HepG2 (cell line): ENCODE measurements at regions not wholly inside any gene's neighbourhood (a gene's known extent, or its start where the extent isn't known, plus 50 kb on each side); places are given as distances from the start of the nearest gene placed in this dataset.

ENCODE experiments used
- ATAC-seq: fragments of 200-7000 bp; cut with Tn5 transposase; 3 replicates; pipeline ENCODE4 v1.9.1; 2020; ENCODE audit warnings: mild to moderate bottlenecking, moderate library complexity
- BruUV-seq: library from RNA; stranded (reverse); fragments of 400-500 nt; replicated peaks from 2 replicates; lab custom pipeline; 2021; lab: Mats Ljungman, UMichigan
- CTCF ChIA-PET: fragments of 300-600 bp; formaldehyde crosslinking; extraction: SDS; loops from one replicate; lab custom pipeline; 2021; ENCODE audit warnings: low total read pairs, inconsistent platforms, low intra/inter-chr PET ratio; lab: Yijun Ruan, JAX
- POLR2A ChIA-PET: fragments of 350-600 bp; sonication (Branson Sonifier 250); formaldehyde crosslinking; loops from one replicate; lab custom pipeline; 2020; ENCODE audit warnings: antibody characterized with exemption, inconsistent platforms; lab: Yijun Ruan, JAX
- DNase-seq: peaks from one replicate; pipeline ENCODE4 v3.0.0-alpha.2; 2015; ENCODE audit warnings: low spot score
- FAIRE-seq: peaks from 3 replicates; lab custom pipeline; 2011; peaks lifted over from hg19 to GRCh38; lab: Jason Lieb, UNC
- H2AFZ ChIP-seq: one replicate; pipeline ENCODE4 v1.6.1; 2011; ENCODE audit warnings: low read length, inconsistent platforms
- H3K27ac ChIP-seq: fragments of 300-600 bp; 3 replicates; pipeline ENCODE4 v1.8.0; 2011; ENCODE audit warnings: mixed run types, mild to moderate bottlenecking, mixed read lengths, low read length, inconsistent platforms; ENCODE audit not compliant: insufficient read depth; ENCODE audit errors: extremely low read length
- H3K27me3 ChIP-seq, 2 experiments: fragments of 200-600 bp in 1 of 2; 2 replicates in 1 of 2; 3 replicates in 1 of 2; pipeline versions ENCODE4 v1.6.0 to v1.8.0; 2011; ENCODE audit warnings: low read length in 2 of 2, mild to moderate bottlenecking in 2 of 2, moderate library complexity in 2 of 2, inconsistent platforms in 1 of 2; ENCODE audit not compliant: insufficient read depth in 2 of 2, control insufficient read depth in 1 of 2
- H3K36me3 ChIP-seq, 2 experiments: fragments of 200-600 bp in 1 of 2; replicated peaks in 1 of 2; 2 replicates in 1 of 2; 3 replicates in 1 of 2; pipeline versions ENCODE4 v1.5.1 to v1.8.0; 2011; ENCODE audit warnings: low read length in 2 of 2, inconsistent platforms in 1 of 2; ENCODE audit not compliant: insufficient read depth in 2 of 2, control insufficient read depth in 1 of 2
- H3K4me1 ChIP-seq: 2 replicates; pipeline ENCODE4 v1.5.1; 2012; ENCODE audit warnings: low read length, inconsistent platforms; ENCODE audit not compliant: insufficient read depth
- H3K4me2 ChIP-seq: 2 replicates; pipeline ENCODE4 v1.6.0; 2011; ENCODE audit warnings: low read depth, low read length, inconsistent platforms
- H3K4me3 ChIP-seq, 3 experiments: fragments of 200-600 bp in 1 of 3; sonication (generic), shearing (Covaris generic) in 1 of 3; replicated peaks in 1 of 3; 2 replicates each; pipeline ENCODE4 v1.5.1; 2011 to 2016; ENCODE audit warnings: low read length in 3 of 3, inconsistent platforms in 2 of 3, low read depth in 2 of 3, mild to moderate bottlenecking in 2 of 3, control low read depth in 1 of 3, mixed read lengths in 1 of 3; ENCODE audit not compliant: insufficient read depth in 1 of 3
- H3K79me2 ChIP-seq: one replicate; pipeline ENCODE4 v1.6.1; 2011; ENCODE audit warnings: low read length, inconsistent platforms; ENCODE audit not compliant: insufficient read depth
- H3K9ac ChIP-seq: 2 replicates; pipeline ENCODE4 v1.6.0; 2011; ENCODE audit warnings: mild to moderate bottlenecking, low read depth, low read length, inconsistent platforms; ENCODE audit not compliant: insufficient read depth
- H3K9me3 ChIP-seq: 2 replicates; pipeline ENCODE4 v1.5.1; 2012; ENCODE audit warnings: mild to moderate bottlenecking, low read length
- H4K20me1 ChIP-seq: 2 replicates; pipeline ENCODE4 v1.6.0; 2011; ENCODE audit warnings: inconsistent platforms, mild to moderate bottlenecking, low read length, moderate library complexity; ENCODE audit not compliant: insufficient read depth
- ATF4 ChIP-seq, 2 experiments: fragments of 450-650 bp in 1 of 2; sonication (generic) in 1 of 2; formaldehyde crosslinking; IDR thresholded peaks; 2 replicates each; pipeline versions ENCODE4 v1.5.0 to v1.8.0; 2020 to 2022; ENCODE audit warnings: mild to moderate bottlenecking in 1 of 2, missing genetic modification reagents in 1 of 2
- FOSL2 ChIP-seq: sonication (generic); formaldehyde crosslinking; IDR thresholded peaks from 2 replicates; pipeline ENCODE4 v1.4.0; 2020; ENCODE audit warnings: missing genetic modification reagents
- NCOA2 ChIP-seq: sonication (generic); formaldehyde crosslinking; IDR thresholded peaks from 2 replicates; pipeline ENCODE4 v1.8.0; 2022; ENCODE audit warnings: inconsistent platforms
- NFE2L1 ChIP-seq: sonication (generic); formaldehyde crosslinking; IDR thresholded peaks from 2 replicates; pipeline ENCODE4 v1.4.0; 2020; ENCODE audit warnings: missing genetic modification reagents, mild to moderate bottlenecking, borderline replicate concordance
- SAP130 ChIP-seq: IDR thresholded peaks from 2 replicates; pipeline ENCODE4 v1.6.1; 2016; ENCODE audit warnings: low read depth
- SUZ12 ChIP-seq: fragments of 150-350 bp; IDR thresholded peaks from 2 replicates; pipeline ENCODE4 v1.6.1; 2014; ENCODE audit warnings: low read depth, low read length
- ZNF407 ChIP-seq: sonication (generic); formaldehyde crosslinking; IDR thresholded peaks from one replicate; pipeline ENCODE4 v1.5.1; 2020; ENCODE audit warnings: mild to moderate bottlenecking, missing genetic modification reagents; ENCODE audit errors: not compliant biosample characterization
- WGBS: methylation state at CpG from one replicate; pipeline ENCODE4 v1.1.6; 2017; ENCODE audit warnings: low lambda C conversion rate; 5-methylcytosine and 5-hydroxymethylcytosine counted together
- in situ Hi-C: cut with HindIII; loops from 2 replicates; pipeline ENCODE4 v1.10.0; 2017; ENCODE audit warnings: low pct_unique_long_range_greater_than_20kb; ENCODE audit not compliant: extremely low pct_ligation_motif_present
- intact Hi-C: fragments of 100-400 bp; cut with micrococcal nuclease; formaldehyde crosslinking; loops from one replicate; pipeline ENCODE4 v1.10.0; 2022; ENCODE audit not compliant: unreplicated experiment
- TF ChIP-seq, protein P1 (sequence below): sonication (generic); formaldehyde crosslinking; IDR thresholded peaks from 2 replicates; pipeline ENCODE4 v1.4.0; 2020; ENCODE audit warnings: missing genetic modification reagents
- TF ChIP-seq, protein P2 (sequence below): sonication (generic); formaldehyde crosslinking; IDR thresholded peaks from 2 replicates; pipeline ENCODE4 v1.9.0; 2021; ENCODE audit warnings: missing genetic modification reagents, mild to moderate bottlenecking, borderline replicate concordance

DNA sequence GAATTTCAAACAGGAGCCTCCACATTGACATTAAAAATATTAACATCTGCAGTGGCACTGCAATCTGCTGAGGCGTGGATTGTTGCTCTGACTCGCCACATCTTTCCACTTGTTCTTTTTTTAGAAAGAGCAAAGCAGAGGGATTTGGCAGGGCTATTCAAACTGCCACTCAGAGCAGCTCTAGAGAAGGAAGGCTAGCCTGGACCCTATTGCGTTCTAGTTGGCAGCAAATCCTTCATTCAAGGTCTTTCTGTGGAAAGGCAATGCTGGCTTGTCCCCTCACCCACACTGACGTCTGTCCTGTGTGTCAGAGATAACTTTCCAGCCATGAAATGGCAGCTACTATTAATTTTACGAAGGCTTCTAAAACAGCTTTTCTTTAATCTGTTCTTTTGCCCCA is 483.2 kb upstream of the SGO1 start:
- no peak overlapping the region for H3K4me3 ChIP-seq
- H3K4me2 ChIP-seq: no peak overlapping the region
- DNase-seq: no peak
- H2AFZ ChIP-seq: no peak overlapping the region
- H3K9ac ChIP-seq: no peak overlapping the region
- no peak for ATAC-seq
- no peaks in the 10 kb centered on the region for H3K4me1 ChIP-seq
- TF ChIP-seq, protein P1, sequence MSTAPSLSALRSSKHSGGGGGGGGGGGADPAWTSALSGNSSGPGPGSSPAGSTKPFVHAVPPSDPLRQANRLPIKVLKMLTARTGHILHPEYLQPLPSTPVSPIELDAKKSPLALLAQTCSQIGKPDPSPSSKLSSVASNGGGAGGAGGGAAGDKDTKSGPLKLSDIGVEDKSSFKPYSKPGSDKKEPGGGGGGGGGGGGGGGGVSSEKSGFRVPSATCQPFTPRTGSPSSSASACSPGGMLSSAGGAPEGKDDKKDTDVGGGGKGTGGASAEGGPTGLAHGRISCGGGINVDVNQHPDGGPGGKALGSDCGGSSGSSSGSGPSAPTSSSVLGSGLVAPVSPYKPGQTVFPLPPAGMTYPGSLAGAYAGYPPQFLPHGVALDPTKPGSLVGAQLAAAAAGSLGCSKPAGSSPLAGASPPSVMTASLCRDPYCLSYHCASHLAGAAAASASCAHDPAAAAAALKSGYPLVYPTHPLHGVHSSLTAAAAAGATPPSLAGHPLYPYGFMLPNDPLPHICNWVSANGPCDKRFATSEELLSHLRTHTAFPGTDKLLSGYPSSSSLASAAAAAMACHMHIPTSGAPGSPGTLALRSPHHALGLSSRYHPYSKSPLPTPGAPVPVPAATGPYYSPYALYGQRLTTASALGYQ: no peak
- TF ChIP-seq ZNF407 (CRISPR knock-in tag) (no peak), NFE2L1 (CRISPR knock-in tag) (no peak), SUZ12 (no peak), FOSL2 (CRISPR knock-in tag) (no peak), SAP130 (CRISPR knock-in tag) (no peak), NCOA2 (CRISPR knock-in tag) (no peak), ATF4 (CRISPR knock-in tag; IDR thresholded peaks at IDR 0.05) (no peak)
- TF ChIP-seq, protein P2, sequence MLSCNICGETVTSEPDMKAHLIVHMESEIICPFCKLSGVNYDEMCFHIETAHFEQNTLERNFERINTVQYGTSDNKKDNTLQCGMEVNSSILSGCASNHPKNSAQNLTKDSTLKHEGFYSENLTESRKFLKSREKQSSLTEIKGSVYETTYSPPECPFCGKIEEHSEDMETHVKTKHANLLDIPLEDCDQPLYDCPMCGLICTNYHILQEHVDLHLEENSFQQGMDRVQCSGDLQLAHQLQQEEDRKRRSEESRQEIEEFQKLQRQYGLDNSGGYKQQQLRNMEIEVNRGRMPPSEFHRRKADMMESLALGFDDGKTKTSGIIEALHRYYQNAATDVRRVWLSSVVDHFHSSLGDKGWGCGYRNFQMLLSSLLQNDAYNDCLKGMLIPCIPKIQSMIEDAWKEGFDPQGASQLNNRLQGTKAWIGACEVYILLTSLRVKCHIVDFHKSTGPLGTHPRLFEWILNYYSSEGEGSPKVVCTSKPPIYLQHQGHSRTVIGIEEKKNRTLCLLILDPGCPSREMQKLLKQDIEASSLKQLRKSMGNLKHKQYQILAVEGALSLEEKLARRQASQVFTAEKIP: no peak
- WGBS: 5% methylated on average over 5 of the region's 5 CpGs
- CTCF ChIA-PET: no interaction called here
- no peaks in the 10 kb centered on the region for H4K20me1 ChIP-seq
- intact Hi-C loops (loop anchor here (10.0 kb wide), 2 partner anchors 154 to 444 kb away; no protein-coding TSS in a partner anchor), in situ Hi-C loops (no loop called here)
- H3K36me3 ChIP-seq: no peaks in the 10 kb centered on the region
- H3K27ac ChIP-seq: no peak overlapping the region
- H3K9me3 ChIP-seq: peaks cover 77% of the 10 kb centered on the region
- no TSS peak for BruUV-seq
- no peaks in the 10 kb centered on the region for H3K27me3 ChIP-seq
- POLR2A ChIA-PET: no interaction called here
- no peaks in the 10 kb centered on the region for H3K79me2 ChIP-seq
- FAIRE-seq: no peak
